GM23338 (cell line): ENCODE measurements at regions not wholly inside any gene's neighbourhood (a gene's known extent, or its start where the extent isn't known, plus 50 kb on each side); places are given as distances from the start of the nearest gene placed in this dataset.

ENCODE experiments used
- ATAC-seq: fragments of 200-7000 bp; cut with Tn5 transposase; 3 replicates; pipeline ENCODE4 v1.9.1; 2020
- DNase-seq: peaks from one replicate; pipeline ENCODE4 v3.0.0-alpha.2; 2015; ENCODE audit warnings: low spot score
- H2AFZ ChIP-seq: fragments of 200-600 bp; sonication (generic); 2 replicates; pipeline ENCODE4 v1.8.0; 2016; ENCODE audit warnings: antibody characterized with exemption, mild to moderate bottlenecking, moderate library complexity
- H3F3A ChIP-seq: fragments of 200-600 bp; sonication (generic); replicated peaks from 2 replicates; pipeline ENCODE4 v1.8.0; 2017; ENCODE audit warnings: antibody characterized with exemption, mixed run types, low read depth
- H3K27ac ChIP-seq: fragments of 200-600 bp; sonication (generic); 2 replicates; pipeline ENCODE4 v1.6.1; 2016; ENCODE audit warnings: low read depth
- H3K27me3 ChIP-seq: fragments of 200-600 bp; sonication (generic); 2 replicates; pipeline ENCODE4 v1.8.0; 2016; ENCODE audit warnings: mild to moderate bottlenecking, mixed run types, moderate library complexity; ENCODE audit not compliant: insufficient read depth
- H3K36me3 ChIP-seq: fragments of 200-600 bp; sonication (generic); 2 replicates; pipeline ENCODE4 v1.8.0; 2016; ENCODE audit warnings: mild to moderate bottlenecking; ENCODE audit not compliant: insufficient read depth
- H3K4me1 ChIP-seq: fragments of 200-600 bp; sonication (generic); 2 replicates; pipeline ENCODE4 v1.8.0; 2016; ENCODE audit warnings: mild to moderate bottlenecking, moderate library complexity; ENCODE audit not compliant: insufficient read depth
- H3K4me2 ChIP-seq: fragments of 200-600 bp; sonication (generic); 2 replicates; pipeline ENCODE4 v1.7.1; 2017; ENCODE audit warnings: mixed run types
- H3K4me3 ChIP-seq: fragments of 200-600 bp; sonication (generic); 2 replicates; pipeline ENCODE4 v1.6.1; 2016; ENCODE audit warnings: mixed run types
- H3K79me2 ChIP-seq: fragments of 200-600 bp; sonication (generic); replicated peaks from 2 replicates; pipeline ENCODE4 v1.8.0; 2017; ENCODE audit warnings: mild to moderate bottlenecking; ENCODE audit not compliant: insufficient read depth
- H3K9me2 ChIP-seq: fragments of 200-600 bp; sonication (generic); 2 replicates; pipeline ENCODE4 v1.8.0; 2017; ENCODE audit not compliant: insufficient read depth
- H4K20me1 ChIP-seq: fragments of 200-600 bp; sonication (generic); replicated peaks from 2 replicates; pipeline ENCODE4 v1.8.0; 2017; ENCODE audit warnings: mild to moderate bottlenecking; ENCODE audit not compliant: insufficient read depth
- H3K27ac Mint-ChIP-seq: 2 replicates; pipeline ENCODE4 v1.8.0; 2020; ENCODE audit warnings: inconsistent platforms, mild to moderate bottlenecking, moderate library complexity, mixed read lengths
- H3K27me3 Mint-ChIP-seq: 3 replicates; pipeline ENCODE4 v1.8.0; 2022; ENCODE audit warnings: low read depth, mild to moderate bottlenecking, moderate library complexity, mixed read lengths, inconsistent platforms; ENCODE audit not compliant: insufficient read depth, poor library complexity
- H3K36me3 Mint-ChIP-seq: 3 replicates; pipeline ENCODE4 v1.8.0; 2021; ENCODE audit warnings: low read depth, mild to moderate bottlenecking, inconsistent platforms, moderate library complexity, mixed read lengths
- H3K4me1 Mint-ChIP-seq: 3 replicates; pipeline ENCODE4 v1.8.0; 2020; ENCODE audit warnings: mild to moderate bottlenecking, inconsistent platforms, mixed read lengths
- H3K4me3 Mint-ChIP-seq: 3 replicates; pipeline ENCODE4 v1.8.0; 2021; ENCODE audit warnings: moderate library complexity, mild to moderate bottlenecking, inconsistent platforms, mixed read lengths
- H3K9me3 Mint-ChIP-seq: 3 replicates; pipeline ENCODE4 v1.8.0; 2020; ENCODE audit warnings: moderate library complexity, mild to moderate bottlenecking, inconsistent platforms, mixed read lengths
- CREB1 ChIP-seq: fragments of 250-450 bp; sonication (Bioruptor Pico); IDR thresholded peaks from 2 replicates; pipeline ENCODE4 v1.5.0; 2020; ENCODE audit warnings: low read depth, mild to moderate bottlenecking, moderate library complexity
- EZH2 ChIP-seq: fragments of 200-600 bp; sonication (generic); IDR thresholded peaks from one replicate; pipeline ENCODE4 v1.8.0; 2017; ENCODE audit warnings: antibody characterized with exemption, mild to moderate bottlenecking, low read depth; ENCODE audit not compliant: unreplicated experiment
- EZH2phosphoT487 ChIP-seq: fragments of 200-600 bp; sonication (generic); IDR thresholded peaks from one replicate; pipeline ENCODE4 v1.8.1; 2018; ENCODE audit warnings: antibody characterized with exemption; ENCODE audit not compliant: unreplicated experiment
- POLR2AphosphoS5 ChIP-seq: IDR thresholded peaks from 2 replicates; pipeline ENCODE4 v1.6.1; 2016; ENCODE audit warnings: antibody characterized with exemption, low read depth
- ZNF114 ChIP-seq: fragments of 250-450 bp; sonication (Bioruptor Pico); IDR thresholded peaks from 2 replicates; pipeline ENCODE4 v1.5.0; 2020; ENCODE audit warnings: mild to moderate bottlenecking, moderate library complexity
- ZNF331 ChIP-seq: fragments of 250-450 bp; sonication (Bioruptor Pico); IDR thresholded peaks from 2 replicates; pipeline ENCODE4 v1.5.0; 2020; ENCODE audit warnings: low read depth, mild to moderate bottlenecking, moderate library complexity
- ZNF462 ChIP-seq: fragments of 250-450 bp; sonication (Bioruptor Pico); IDR thresholded peaks from 2 replicates; pipeline ENCODE4 v1.5.0; 2020; ENCODE audit warnings: mild to moderate bottlenecking, moderate library complexity

GRCh38 chr16:26273607-26274006 lies 581.8 kb downstream of the HS3ST4 start:
- no peak overlapping the region for H3K27ac ChIP-seq
- H3K27ac Mint-ChIP-seq = no peak overlapping the region
- H3K4me2 ChIP-seq = no peak overlapping the region
- no peak overlapping the region for H3K4me3 Mint-ChIP-seq
- no peaks in the 10 kb centered on the region for H3K36me3 Mint-ChIP-seq
- no peak for DNase-seq
- no peaks in the 10 kb centered on the region for H3F3A ChIP-seq
- no peaks in the 10 kb centered on the region for H4K20me1 ChIP-seq
- no peak overlapping the region for H3K4me3 ChIP-seq
- 0 out of 2 replicates have a peak, but pooled peaks cover 5% of the 10 kb centered on the region for H3K9me2 ChIP-seq
- TF ChIP-seq ZNF331 (CRISPR knock-in tag) (no peak), POLR2AphosphoS5 (no peak), ZNF114 (CRISPR knock-in tag) (no peak), CREB1 (no peak), EZH2phosphoT487 (no peak), EZH2 (no peak), ZNF462 (CRISPR knock-in tag) (no peak)
- no peaks in the 10 kb centered on the region for H3K27me3 ChIP-seq
- ATAC-seq = no peak
- H3K4me1 Mint-ChIP-seq = no peaks in the 10 kb centered on the region
- no peaks in the 10 kb centered on the region for H3K4me1 ChIP-seq
- H2AFZ ChIP-seq = no peak overlapping the region
- H3K79me2 ChIP-seq = no peaks in the 10 kb centered on the region
- H3K27me3 Mint-ChIP-seq = no peaks in the 10 kb centered on the region
- H3K9me3 Mint-ChIP-seq = peaks cover 57% of the 10 kb centered on the region
- H3K36me3 ChIP-seq = no peaks in the 10 kb centered on the region; the same call in 1 of the 2 replicates
